SK-N-SH (cell line): ENCODE measurements at regions not wholly inside any gene's neighbourhood (a gene's known extent, or its start where the extent isn't known, plus 50 kb on each side); places are given as distances from the start of the nearest gene placed in this dataset.
"Not testable (repeated sequence)": the region's sequence is repeated elsewhere in the genome, so short reads cannot be mapped to it uniquely, and the experiment has no call there.

Source experiments
- CTCF ChIA-PET: fragments of 300-600, 350-600 bp; formaldehyde crosslinking; extraction: SDS; loops from one replicate; lab custom pipeline; 2021; lab: Yijun Ruan, JAX
- POLR2A ChIA-PET: fragments of 350-600 bp; sonication (Branson Sonifier 250); formaldehyde crosslinking; extraction: SDS; loops from one replicate; lab custom pipeline; 2020; ENCODE audit warnings: antibody characterized with exemption, inconsistent platforms; lab: Yijun Ruan, JAX
- DNase-seq: peaks from one replicate; pipeline ENCODE4 v3.0.0; 2012
- H2AFZ ChIP-seq: fragments of 200-600 bp; sonication (generic); 2 replicates; pipeline ENCODE4 v1.8.1; 2016; ENCODE audit warnings: antibody characterized with exemption, mild to moderate bottlenecking, low read depth
- H3F3A ChIP-seq: fragments of 200-600 bp; sonication (generic); replicated peaks from 2 replicates; pipeline ENCODE3; 2016; ENCODE audit warnings: antibody characterized with exemption, mild to moderate bottlenecking; ENCODE audit not compliant: insufficient read depth
- H3K27ac ChIP-seq, 2 experiments: fragments of 200-500 bp in 1 of 2; fragments of 200-600 bp in 1 of 2; sonication (Bioruptor generic) in 1 of 2; sonication (generic), shearing (Covaris generic) in 1 of 2; 2 replicates each; pipeline versions ENCODE4 v1.5.1 to v1.6.1; 2014 to 2016; ENCODE audit warnings: low read depth in 2 of 2, inconsistent platforms in 1 of 2, low read length in 1 of 2, mild to moderate bottlenecking in 1 of 2, mixed read lengths in 1 of 2
- H3K27me3 ChIP-seq: fragments of 200-600 bp; sonication (generic), shearing (Covaris generic); 2 replicates; pipeline ENCODE4 v1.6.1; 2016; ENCODE audit warnings: mixed run types; ENCODE audit not compliant: insufficient read depth
- H3K36me3 ChIP-seq, 2 experiments: fragments of 200-500 bp in 1 of 2; fragments of 200-600 bp in 1 of 2; sonication (Bioruptor generic) in 1 of 2; sonication (generic) in 1 of 2; replicated peaks in 1 of 2; 2 replicates each; pipeline versions ENCODE3 to v1.5.1; 2014 to 2016; ENCODE audit warnings: low read length in 1 of 2, mild to moderate bottlenecking in 1 of 2; ENCODE audit not compliant: insufficient read depth in 2 of 2, control insufficient read depth in 1 of 2
- H3K4me1 ChIP-seq, 2 experiments: fragments of 200-500 bp in 1 of 2; fragments of 200-600 bp in 1 of 2; sonication (Bioruptor generic) in 1 of 2; sonication (generic), shearing (Covaris generic) in 1 of 2; 2 replicates each; pipeline versions ENCODE4 v1.5.1 to v1.6.1; 2014 to 2016; ENCODE audit warnings: low read depth in 1 of 2, low read length in 1 of 2, mixed run types in 1 of 2; ENCODE audit not compliant: insufficient read depth in 2 of 2, control insufficient read depth in 1 of 2
- H3K4me2 ChIP-seq: fragments of 200-600 bp; sonication (generic), shearing (Covaris generic); 2 replicates; pipeline ENCODE4 v1.6.1; 2017; ENCODE audit warnings: mixed run types
- H3K4me3 ChIP-seq, 2 experiments: fragments of 200-500 bp in 1 of 2; fragments of 200-600 bp in 1 of 2; sonication (Bioruptor generic) in 1 of 2; sonication (generic), shearing (Covaris generic) in 1 of 2; 2 replicates each; pipeline versions ENCODE4 v1.5.1 to v1.8.1; 2014 to 2016; ENCODE audit warnings: low read depth in 2 of 2, inconsistent platforms in 1 of 2, low read length in 1 of 2, mild to moderate bottlenecking in 1 of 2, mixed read lengths in 1 of 2, moderate library complexity in 1 of 2
- H3K79me2 ChIP-seq: fragments of 200-600 bp; sonication (generic); 2 replicates; pipeline ENCODE4 v1.8.1; 2017; ENCODE audit warnings: mild to moderate bottlenecking; ENCODE audit not compliant: insufficient read depth
- H3K9ac ChIP-seq: fragments of 200-600 bp; sonication (generic); 2 replicates; pipeline ENCODE4 v1.6.1; 2017; ENCODE audit warnings: mixed run types
- H3K9me2 ChIP-seq: fragments of 200-600 bp; sonication (generic); 2 replicates; pipeline ENCODE4 v1.6.1; 2017; ENCODE audit warnings: mixed run types
- H3K9me3 ChIP-seq: fragments of 200-600 bp; sonication (generic); 2 replicates; pipeline ENCODE4 v1.6.1; 2017; ENCODE audit warnings: mixed run types, mild to moderate bottlenecking, moderate library complexity
- H4K20me1 ChIP-seq: fragments of 200-600 bp; sonication (generic); 2 replicates; pipeline ENCODE4 v1.6.1; 2017; ENCODE audit warnings: mild to moderate bottlenecking, mixed run types; ENCODE audit not compliant: insufficient read depth
- GABPA ChIP-seq: IDR thresholded peaks from 2 replicates; pipeline ENCODE4 v1.4.0; 2012; ENCODE audit warnings: low read depth, mild to moderate bottlenecking
- GATA2 ChIP-seq: sonication (generic); formaldehyde crosslinking; IDR thresholded peaks from 2 replicates; pipeline ENCODE4 v1.5.0; 2020; ENCODE audit warnings: mild to moderate bottlenecking, missing genetic modification reagents
- JUND ChIP-seq: IDR thresholded peaks from 2 replicates; pipeline ENCODE4 v1.4.0; 2012
- PBX3 ChIP-seq: IDR thresholded peaks from 2 replicates; pipeline ENCODE4; 2012
- SIN3A ChIP-seq: IDR thresholded peaks from 2 replicates; pipeline ENCODE4 v1.6.1; 2012; ENCODE audit warnings: low read depth, mild to moderate bottlenecking, low read length, moderate library complexity, borderline replicate concordance
- SMC3 ChIP-seq: IDR thresholded peaks from 2 replicates; pipeline ENCODE4 v1.6.1; 2012; ENCODE audit warnings: low read depth, low read length, improper control_type of control experiment
- USF1 ChIP-seq: IDR thresholded peaks from 2 replicates; pipeline ENCODE4 v1.4.0; 2012; ENCODE audit warnings: low read depth, borderline replicate concordance
- YY1 ChIP-seq: IDR thresholded peaks from 2 replicates; pipeline ENCODE4 v1.4.0; 2012; ENCODE audit warnings: low read depth, mild to moderate bottlenecking
- ZBTB33 ChIP-seq: IDR thresholded peaks from 2 replicates; pipeline ENCODE4 v1.4.0; 2012; ENCODE audit warnings: low read depth, borderline replicate concordance
- WGBS: methylation state at CpG from one replicate; pipeline ENCODE4 v1.1.6; 2017; ENCODE audit warnings: low lambda C conversion rate; 5-methylcytosine and 5-hydroxymethylcytosine counted together

- ChIA-PET CTCF (no interaction called here), POLR2A (no interaction called here)
- no peak for DNase-seq
- Histone ChIP-seq H4K20me1 (no peaks in the 10 kb centered on the region), H3K9me2 (no peaks in the 10 kb centered on the region), H3K27me3 (no peaks in the 10 kb centered on the region), H3F3A (no peaks in the 10 kb centered on the region), H3K4me1 (no peaks in the 10 kb centered on the region; a peak in 1 of 4 replicates), H3K36me3 (no peaks in the 10 kb centered on the region), H3K79me2 (no peaks in the 10 kb centered on the region), H3K4me2 (no peak overlapping the region), H3K9me3 (no peaks in the 10 kb centered on the region), H3K27ac (no peak overlapping the region), H3K9ac (no peak overlapping the region), H3K4me3 (no peak overlapping the region), H2AFZ (no peak overlapping the region)
- WGBS: 92% methylated on average over 1 of the region's 1 CpG
- TF ChIP-seq JUND (no peak), USF1 (no peak), ZBTB33 (no peak), GATA2 (CRISPR knock-in tag) (no peak)
These were observed 532.7 kb upstream of the SPRY2 start for GRCh38 chr13:80873589-80873988.

- H3K36me3 ChIP-seq, H3K9me2 ChIP-seq, H2AFZ ChIP-seq, H3K4me1 ChIP-seq, H3K9me3 ChIP-seq, H3K27me3 ChIP-seq, CTCF ChIA-PET, DNase-seq, H4K20me1 ChIP-seq, POLR2A ChIA-PET, H3F3A ChIP-seq, H3K79me2 ChIP-seq, H3K9ac ChIP-seq, H3K4me2 ChIP-seq, H3K4me3 ChIP-seq, H3K27ac ChIP-seq: not testable (repeated sequence)
- 80% methylated on average over 7 of the region's 7 CpGs for WGBS
These were observed 531.0 kb upstream of the SPRY2 start for GRCh38 chr13:80871971-80872370.

GRCh38 chr13:80871481-80871880 lies 530.6 kb upstream of the SPRY2 start:
- DNase-seq: no peak
- Histone ChIP-seq H2AFZ (no peak overlapping the region), H3F3A (no peaks in the 10 kb centered on the region), H3K4me1 (no peaks in the 10 kb centered on the region; a peak in 1 of 4 replicates), H3K36me3 (no peaks in the 10 kb centered on the region), H4K20me1 (no peaks in the 10 kb centered on the region), H3K27me3 (no peaks in the 10 kb centered on the region), H3K79me2 (no peaks in the 10 kb centered on the region), H3K9me2 (no peaks in the 10 kb centered on the region), H3K27ac (no peak overlapping the region), H3K4me3 (no peak overlapping the region), H3K9me3 (no peaks in the 10 kb centered on the region), H3K4me2 (no peak overlapping the region), H3K9ac (no peak overlapping the region)
- TF ChIP-seq ZBTB33 (no peak), SIN3A (no peak), SMC3 (no peak), GABPA (no peak), YY1 (no peak), PBX3 (no peak)
- ChIA-PET POLR2A (no interaction called here), CTCF (no interaction called here)
- WGBS: 69% methylated on average over 4 of the region's 4 CpGs
